Heart right ventricle (tissue), 16 donors: ENCODE measurements at regions not wholly inside any gene's neighbourhood (a gene's known extent, or its start where the extent isn't known, plus 50 kb on each side); places are given as distances from the start of the nearest gene placed in this dataset.

Experiments
- ATAC-seq, 8 donors: fragments of 200-7000 bp; cut with Tn5 transposase; one replicate each; pipeline ENCODE4 v1.9.1; 2020; ENCODE audit warnings: mild to moderate bottlenecking in 8 of 8, moderate library complexity in 8 of 8, moderate number of reproducible peaks in 1 of 8
- DNase-seq, 2 donors: peaks; one replicate each; pipeline ENCODE4 v3.0.0-alpha.2; 2020
- H3K27ac ChIP-seq, 10 donors: fragments of 200-600 bp; sonication (generic) in 2 of 10; one replicate each; pipeline versions ENCODE4 v1.5.0 to v1.8.0; 2020 to 2022; ENCODE audit warnings: mild to moderate bottlenecking in 3 of 10
- H3K27me3 ChIP-seq, 7 donors: fragments of 200-600 bp; one replicate each; pipeline ENCODE4 v1.8.0; 2021 to 2022; ENCODE audit warnings: mild to moderate bottlenecking in 2 of 7
- H3K36me3 ChIP-seq, 9 donors: fragments of 200-600 bp; sonication (generic) in 1 of 9; one replicate each; pipeline versions ENCODE4 v1.5.0 to v1.8.0; 2020 to 2022; ENCODE audit warnings: mild to moderate bottlenecking in 2 of 9
- H3K4me1 ChIP-seq, 9 donors: fragments of 200-600 bp; sonication (generic) in 1 of 9; one replicate each; pipeline versions ENCODE4 v1.5.0 to v1.8.0; 2020 to 2022; ENCODE audit warnings: mild to moderate bottlenecking in 4 of 9
- H3K4me3 ChIP-seq, 10 donors: fragments of 200-600 bp; sonication (generic) in 2 of 10; one replicate each; pipeline versions ENCODE4 v1.5.0 to v1.8.0; 2020 to 2022; ENCODE audit warnings: mild to moderate bottlenecking in 7 of 10, moderate library complexity in 2 of 10
- H3K9me3 ChIP-seq, 11 donors: fragments of 200-600 bp in 10 of 11; sonication (generic) in 2 of 11; one replicate each; pipeline versions ENCODE4 v1.5.0 to v1.8.0; 2013 to 2022; ENCODE audit warnings: mild to moderate bottlenecking in 2 of 11, control low read depth in 1 of 11, moderate library complexity in 1 of 11
- WGBS, 2 donors: extraction: QIAGEN DNeasy Blood & Tissue Kit; methylation state at CpG; one replicate each; pipeline ENCODE4 v1.1.7; 2013; ENCODE audit warnings: inconsistent platforms in 1 of 2; 5-methylcytosine and 5-hydroxymethylcytosine counted together
- intact Hi-C, 10 donors: fragments of 100-400 bp; cut with DNase I; formaldehyde crosslinking; loops; one replicate each; pipeline versions ENCODE4 v1.11.1 to v1.14.2; 2022
- TF ChIP-seq, protein P1 (sequence below), 9 donors: fragments of 200-600 bp; sonication (generic) in 2 of 9; IDR thresholded peaks; one replicate each; pipeline versions ENCODE4 v1.5.0 to v1.8.0; 2021 to 2022; ENCODE audit warnings: antibody characterized with exemption in 9 of 9, mild to moderate bottlenecking in 5 of 9, moderate library complexity in 1 of 9
- donor health status: Arrhythmogenic right ventricular cardiomyopathy.
- donor health status: ischemic (EF 13 %, LVEDD 7.1; RV severe dilation, severe dysfunction).
- donor health status: healthy with polysubstance abuse.
- donor health status: DM: no; HTN: yes; CAD: no.
- donor health status: DM: no; HTN: no; CAD: no.
- donor health status: ischemic (EF 25% LVEDD 6.9; RV normal size, moderate dysfunction).
- donor health status: ischemic (EF 25% LVEDD 5.7; RV mildly dilated, moderate dysfunction).
- donor health status: healthy.
- donor health status: DM: yes; HTN: yes; CAD: no.
- donor health status: Ischemic cardiomyopathy.
- donor health status: ischemic (EF 35%, LVEDD 5.7; RV mildly dilated, moderate dysfunction).
- donor health status: nonischemic (EF 11% LVEDD 7.7; RV severe dilation, severe dysfunction).
- donor health status: DM: yes; HTN: yes; CAD: no.
- donor health status: PGD.
- donor health status: ischemic (EF 29% LVEDD 5.4; RV normal size, mild dysfunction).
- donor health status: nonischemic (EF 23%, LVEDD 6.1; RV moderate dilation, normal function).

DNA sequence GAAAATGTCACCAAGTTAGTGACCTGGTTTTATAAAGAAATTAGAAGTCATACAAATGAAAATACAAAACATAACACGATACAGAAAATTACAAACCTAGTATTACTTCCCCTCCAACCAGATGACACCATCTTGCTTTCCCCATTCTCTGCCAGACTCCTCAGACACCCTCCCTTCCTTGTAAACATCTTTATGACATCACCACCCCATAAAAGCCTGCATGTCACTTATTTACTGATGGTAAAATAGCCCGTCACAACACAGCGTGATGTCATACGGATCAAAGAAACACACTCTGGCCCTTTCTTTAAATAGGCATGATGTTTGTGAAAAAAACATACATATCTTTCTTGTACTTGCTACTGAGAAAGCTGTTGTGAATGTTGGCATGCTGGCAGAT, 254.8 kb upstream of the SOX11 start:
- H3K27me3 ChIP-seq = peaks cover 0 to 5% (median 0%) of the 10 kb centered on the region in 7 donors
- no peaks in the 10 kb centered on the region for H3K9me3 ChIP-seq
- no peaks in the 10 kb centered on the region for H3K36me3 ChIP-seq
- TF ChIP-seq, protein P1, sequence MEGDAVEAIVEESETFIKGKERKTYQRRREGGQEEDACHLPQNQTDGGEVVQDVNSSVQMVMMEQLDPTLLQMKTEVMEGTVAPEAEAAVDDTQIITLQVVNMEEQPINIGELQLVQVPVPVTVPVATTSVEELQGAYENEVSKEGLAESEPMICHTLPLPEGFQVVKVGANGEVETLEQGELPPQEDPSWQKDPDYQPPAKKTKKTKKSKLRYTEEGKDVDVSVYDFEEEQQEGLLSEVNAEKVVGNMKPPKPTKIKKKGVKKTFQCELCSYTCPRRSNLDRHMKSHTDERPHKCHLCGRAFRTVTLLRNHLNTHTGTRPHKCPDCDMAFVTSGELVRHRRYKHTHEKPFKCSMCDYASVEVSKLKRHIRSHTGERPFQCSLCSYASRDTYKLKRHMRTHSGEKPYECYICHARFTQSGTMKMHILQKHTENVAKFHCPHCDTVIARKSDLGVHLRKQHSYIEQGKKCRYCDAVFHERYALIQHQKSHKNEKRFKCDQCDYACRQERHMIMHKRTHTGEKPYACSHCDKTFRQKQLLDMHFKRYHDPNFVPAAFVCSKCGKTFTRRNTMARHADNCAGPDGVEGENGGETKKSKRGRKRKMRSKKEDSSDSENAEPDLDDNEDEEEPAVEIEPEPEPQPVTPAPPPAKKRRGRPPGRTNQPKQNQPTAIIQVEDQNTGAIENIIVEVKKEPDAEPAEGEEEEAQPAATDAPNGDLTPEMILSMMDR (IDR thresholded peaks at IDR 0.05) = no peak
- intact Hi-C loops = no loop called here
- ATAC-seq = no peak
- 86 to 91% methylated on average over 4 of the region's 4 CpGs for WGBS, 2 donors
- no peak for DNase-seq
- no peaks in the 10 kb centered on the region for H3K4me1 ChIP-seq
- H3K4me3 ChIP-seq = no peak overlapping the region
- H3K27ac ChIP-seq = no peak overlapping the region

GRCh38 chr2:5440174-5440573, 252.0 kb upstream of the SOX11 start:
- no peaks in the 10 kb centered on the region for H3K9me3 ChIP-seq
- TF ChIP-seq, protein P1 (IDR thresholded peaks at IDR 0.05) = no peak
- DNase-seq (no peak), ATAC-seq (no peak)
- no peaks in the 10 kb centered on the region for H3K4me1 ChIP-seq
- intact Hi-C loops = no loop called here
- no peak overlapping the region for H3K27ac ChIP-seq
- H3K4me3 ChIP-seq = no peak overlapping the region
- peaks cover 0 to under 1% (median 0%) of the 10 kb centered on the region in 7 donors for H3K27me3 ChIP-seq
- no peaks in the 10 kb centered on the region for H3K36me3 ChIP-seq
- 94 to 98% methylated on average over 1 of the region's 1 CpG for WGBS, 2 donors

DNA sequence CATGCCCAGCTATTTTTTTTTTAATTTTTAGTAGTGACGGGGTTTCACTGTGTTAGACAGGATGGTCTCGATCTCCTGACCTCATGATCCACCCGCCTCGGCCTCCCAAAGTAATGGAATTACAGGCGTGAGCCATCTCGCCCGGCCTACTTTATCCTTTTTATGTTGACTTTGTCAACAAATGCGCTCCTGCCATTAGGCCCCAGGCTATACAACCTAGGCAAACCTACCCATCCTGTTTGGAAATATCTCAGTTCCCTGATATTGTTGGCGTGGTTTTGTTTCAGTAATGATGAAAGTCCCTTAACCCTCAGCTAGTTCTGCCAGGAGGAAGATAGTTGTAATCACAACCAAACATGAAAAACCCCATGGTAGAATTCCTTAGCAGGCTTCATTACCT, 249.4 kb upstream of the SOX11 start:
- WGBS, 2 donors = 85 to 92% methylated on average over 9 of the region's 9 CpGs
- H3K4me1 ChIP-seq = no peaks in the 10 kb centered on the region
- H3K27ac ChIP-seq = no peak overlapping the region
- intact Hi-C loops = no loop called here
- no peaks in the 10 kb centered on the region for H3K9me3 ChIP-seq
- no peaks in the 10 kb centered on the region for H3K36me3 ChIP-seq
- H3K4me3 ChIP-seq = no peak overlapping the region
- TF ChIP-seq, protein P1 (IDR thresholded peaks at IDR 0.05) = no peak
- DNase-seq (no peak), ATAC-seq (no peak)
- no peaks in the 10 kb centered on the region for H3K27me3 ChIP-seq

DNA sequence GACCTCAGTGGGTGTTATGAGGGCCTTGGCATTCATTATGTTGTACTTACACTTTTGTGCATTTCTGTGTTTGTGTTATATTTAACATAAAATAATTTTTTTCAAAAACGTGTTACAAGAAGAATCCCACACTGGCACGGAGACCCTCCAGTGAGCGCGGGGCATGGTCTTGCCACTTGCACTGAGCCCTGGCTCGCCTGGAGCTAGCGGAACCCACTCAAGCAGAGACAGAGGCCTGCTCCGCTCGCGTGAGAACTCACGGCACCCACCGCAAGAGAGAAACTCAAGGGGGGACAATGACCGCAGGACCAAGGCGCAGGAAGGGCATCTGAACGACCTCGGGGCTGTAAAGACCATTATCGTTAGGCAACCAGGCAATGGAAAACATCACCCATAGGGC, 248.0 kb upstream of the SOX11 start:
- Histone ChIP-seq H3K27me3 (no peaks in the 10 kb centered on the region), H3K36me3 (no peaks in the 10 kb centered on the region), H3K9me3 (no peaks in the 10 kb centered on the region), H3K27ac (no peak overlapping the region), H3K4me3 (no peak overlapping the region), H3K4me1 (no peaks in the 10 kb centered on the region)
- ATAC-seq (no peak), DNase-seq (no peak)
- intact Hi-C loops = no loop called here
- TF ChIP-seq, protein P1 (IDR thresholded peaks at IDR 0.05) = no peak
- WGBS, 2 donors = 95 to 96% methylated on average over 16 of the region's 16 CpGs

DNA sequence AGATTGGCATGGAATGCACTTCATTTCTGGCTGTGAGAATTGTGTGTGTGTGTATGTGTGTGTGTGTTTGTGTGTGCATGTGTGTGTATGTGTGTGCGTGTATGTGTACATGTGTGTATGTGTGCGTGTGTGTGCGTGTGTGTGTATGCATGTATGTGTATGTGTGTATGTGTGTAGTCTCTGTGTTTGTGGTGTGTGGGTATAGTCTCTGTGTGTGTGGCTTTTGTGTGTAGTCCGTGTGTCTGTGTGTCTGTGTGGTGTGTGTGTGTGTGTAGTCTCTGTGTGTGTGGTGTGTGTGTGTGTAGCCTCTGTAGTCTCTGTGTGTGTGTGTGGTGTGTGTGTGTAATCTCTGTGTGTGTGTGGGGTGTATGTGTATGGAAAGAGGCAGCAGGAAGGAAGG, 247.3 kb upstream of the SOX11 start:
- H3K9me3 ChIP-seq = no peaks in the 10 kb centered on the region
- H3K27ac ChIP-seq = no peak overlapping the region
- no peak overlapping the region for H3K4me3 ChIP-seq
- H3K4me1 ChIP-seq = no peaks in the 10 kb centered on the region
- DNase-seq (no peak), ATAC-seq (no peak)
- H3K36me3 ChIP-seq = no peaks in the 10 kb centered on the region
- TF ChIP-seq, protein P1 (IDR thresholded peaks at IDR 0.05) = no peak
- intact Hi-C loops = no loop called here
- 94 to 96% methylated on average over 4 of the region's 4 CpGs for WGBS, 2 donors
- H3K27me3 ChIP-seq = no peaks in the 10 kb centered on the region
